Stimulated activated CD4-positive, alpha-beta T cell treated with anti-CD3 and anti-CD28 coated beads, Interleukin-2, amount 100 ng/mL, for 4 hours (primary cell): ENCODE measurements at regions not wholly inside any gene's neighbourhood (a gene's known extent, or its start where the extent isn't known, plus 50 kb on each side); places are given as distances from the start of the nearest gene placed in this dataset.
"Not testable (repeated sequence)": the region's sequence is repeated elsewhere in the genome, so short reads cannot be mapped to it uniquely, and the experiment has no call there.

Experiments used
- DNase-seq: peaks from one replicate; pipeline ENCODE4 v3.0.0-alpha.2; 2020; ENCODE audit warnings: low read depth

DNA sequence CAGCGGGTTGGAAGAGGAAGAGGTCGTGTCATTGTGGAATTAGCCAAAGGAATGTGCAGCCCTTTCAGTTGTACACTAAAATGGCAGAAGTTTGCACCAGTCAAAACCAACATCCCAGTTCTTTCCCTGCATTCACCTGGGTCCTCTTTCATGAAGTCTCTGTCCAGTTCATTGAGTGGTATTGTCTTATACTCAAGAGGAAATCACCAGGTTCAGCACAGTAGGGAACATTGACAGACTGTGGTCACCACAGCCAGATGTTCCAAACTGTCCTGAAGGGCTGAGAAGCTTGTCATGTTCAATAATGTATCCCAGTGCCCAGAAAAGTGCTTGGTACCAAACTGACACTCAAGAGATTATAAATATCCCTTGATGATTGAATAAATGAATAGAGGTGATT, 131.6 kb downstream of the GLUL start:
- DNase-seq: no peak

DNA sequence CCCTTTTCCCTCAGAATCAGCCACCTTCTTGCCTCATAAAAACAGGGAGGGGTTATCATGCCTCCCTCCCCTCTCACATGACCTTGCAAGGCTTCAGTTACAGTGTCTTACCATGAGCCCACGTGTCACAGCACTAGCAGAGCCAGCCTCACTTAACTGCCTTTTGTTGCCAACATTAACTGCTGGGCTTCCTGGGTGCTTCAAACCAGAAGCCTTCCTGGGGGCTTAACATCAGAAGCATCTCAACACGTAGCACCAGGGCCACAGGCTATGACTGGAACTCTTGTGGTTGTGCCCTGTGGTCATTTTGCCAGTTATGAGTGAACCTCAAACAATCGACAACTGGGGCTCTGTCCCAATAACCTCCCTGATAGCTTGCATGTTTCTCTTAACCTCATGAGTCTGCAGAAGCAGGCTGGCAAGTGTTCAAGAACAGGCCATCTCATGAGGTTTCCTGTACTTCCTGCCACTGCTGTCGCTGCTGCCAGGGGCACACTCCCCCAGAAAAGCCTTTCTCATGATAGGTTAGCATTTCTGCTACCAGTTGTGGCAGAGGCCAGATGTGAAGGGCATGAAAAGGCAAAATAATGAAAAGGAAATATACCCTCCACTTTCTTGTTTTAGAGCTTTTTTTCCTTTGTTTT, 132.2 kb downstream of the GLUL start:
- DNase-seq: peak; percentile 11

DNA sequence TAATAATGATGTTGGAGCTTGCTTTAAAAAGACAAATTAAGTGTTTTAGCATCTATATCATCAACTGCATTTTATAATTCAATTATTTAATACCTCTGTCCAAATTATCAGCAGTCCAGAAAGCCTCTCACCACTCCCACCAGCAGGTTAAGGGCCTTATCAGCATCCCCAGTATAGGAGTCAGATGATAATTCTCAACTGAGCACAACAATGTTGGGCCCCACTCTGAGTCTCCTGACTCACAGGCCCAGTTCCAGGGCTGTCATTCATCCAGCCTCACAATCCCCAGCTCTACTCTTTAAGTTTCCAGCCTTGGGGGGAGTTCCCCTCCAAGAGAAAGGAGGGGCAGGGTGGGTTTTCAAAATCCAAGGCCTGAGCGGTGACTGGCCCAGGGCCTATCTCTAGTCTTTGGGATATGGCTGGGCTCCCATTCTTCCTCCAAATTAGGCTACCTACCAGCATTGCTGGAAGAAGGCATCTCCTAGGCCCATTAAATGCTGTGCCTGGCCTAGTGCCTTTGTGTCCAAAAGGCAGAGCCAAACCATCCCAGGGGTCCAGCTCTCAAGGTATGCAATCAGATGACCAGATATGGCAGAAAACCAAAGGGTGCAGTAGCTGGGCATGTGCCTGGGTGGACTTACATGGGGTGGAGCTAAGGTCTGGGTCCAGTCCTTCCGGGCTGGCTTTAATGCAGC, 134.1 kb downstream of the GLUL start:
- no peak for DNase-seq

DNA sequence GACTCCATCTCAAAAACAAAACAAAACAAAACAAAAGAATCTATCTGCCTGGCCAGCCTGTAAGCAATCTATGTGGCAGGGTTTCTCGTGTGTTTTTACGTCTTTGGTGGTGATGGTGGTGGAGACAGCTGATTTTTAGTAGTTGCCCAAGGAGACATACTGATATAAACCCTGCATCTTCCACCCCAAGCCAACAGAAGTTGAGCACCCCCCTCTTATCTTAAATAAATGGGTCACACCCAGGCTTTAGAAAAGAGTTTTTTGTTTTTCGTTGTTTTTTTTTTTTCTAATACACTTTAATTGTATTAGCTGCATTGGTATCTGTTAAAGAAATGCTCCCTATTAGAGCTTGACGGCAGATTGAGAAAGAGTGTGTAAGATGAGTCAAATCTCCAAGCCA, 134.7 kb downstream of the GLUL start:
- DNase-seq: no peak

DNA sequence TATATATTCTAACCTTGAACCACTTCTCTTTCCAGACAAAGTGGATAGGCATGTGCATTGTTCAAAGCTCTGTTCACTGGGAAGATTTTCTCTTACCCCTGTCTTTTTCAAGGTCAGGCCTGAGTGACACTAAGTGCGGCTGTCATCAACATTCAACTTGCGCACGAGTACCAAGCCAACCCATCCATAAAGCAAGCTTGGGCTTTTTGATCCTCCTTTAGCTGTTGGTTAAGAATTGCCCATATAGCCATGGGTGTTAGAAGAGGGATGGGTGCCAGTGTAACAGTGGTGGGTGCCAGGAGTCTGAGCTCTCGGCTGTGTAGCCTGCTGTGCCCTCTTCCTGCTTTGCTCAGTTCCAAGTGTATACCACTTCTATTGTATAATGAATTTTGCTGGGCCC, 136.1 kb downstream of the GLUL start:
- no peak for DNase-seq

DNA sequence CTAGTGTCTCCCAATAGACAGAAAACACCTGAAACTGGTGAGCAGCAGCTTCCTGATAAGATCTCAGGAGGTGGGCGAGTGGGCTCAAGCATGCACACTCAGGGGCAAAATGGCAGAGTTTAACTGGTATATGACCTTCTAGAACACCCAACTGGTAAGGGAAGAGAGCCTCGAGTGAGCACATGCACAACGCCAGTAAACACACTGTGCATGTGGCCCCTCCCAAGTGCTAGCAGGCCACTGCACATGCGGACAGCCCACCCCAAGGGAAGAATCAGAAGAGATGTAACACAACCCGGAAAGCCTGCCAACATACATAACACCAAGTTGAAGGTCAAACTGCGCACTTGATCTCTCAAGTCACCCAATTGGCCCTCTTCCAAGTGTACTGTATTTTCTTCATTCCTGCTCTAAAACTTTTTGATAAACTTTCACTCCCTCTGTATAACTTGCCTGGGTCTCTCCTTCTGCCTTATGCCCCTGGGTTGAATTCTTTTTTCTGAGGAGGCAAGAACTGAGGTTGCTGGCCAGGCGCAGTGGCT, 138.2 kb downstream of the GLUL start:
- no peak for DNase-seq

DNA sequence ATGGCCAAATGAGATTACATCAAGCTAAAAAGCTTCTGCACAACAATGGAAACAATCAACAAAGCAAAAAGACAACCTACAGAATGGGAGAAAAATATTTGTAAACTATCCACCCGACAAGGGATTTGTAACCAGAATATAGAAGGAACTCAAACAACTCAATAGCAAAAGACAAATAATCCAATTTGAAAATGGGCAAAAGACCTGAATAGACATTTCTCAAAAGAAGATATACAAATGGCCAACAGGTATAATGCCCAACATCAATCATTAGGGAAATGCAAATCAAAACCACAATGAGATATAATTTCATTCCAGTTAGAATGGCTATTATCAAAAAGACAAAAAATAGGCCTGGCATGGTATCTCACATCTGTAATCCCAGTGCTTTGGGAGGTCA, 140.0 kb downstream of the GLUL start:
- no peak for DNase-seq

DNA sequence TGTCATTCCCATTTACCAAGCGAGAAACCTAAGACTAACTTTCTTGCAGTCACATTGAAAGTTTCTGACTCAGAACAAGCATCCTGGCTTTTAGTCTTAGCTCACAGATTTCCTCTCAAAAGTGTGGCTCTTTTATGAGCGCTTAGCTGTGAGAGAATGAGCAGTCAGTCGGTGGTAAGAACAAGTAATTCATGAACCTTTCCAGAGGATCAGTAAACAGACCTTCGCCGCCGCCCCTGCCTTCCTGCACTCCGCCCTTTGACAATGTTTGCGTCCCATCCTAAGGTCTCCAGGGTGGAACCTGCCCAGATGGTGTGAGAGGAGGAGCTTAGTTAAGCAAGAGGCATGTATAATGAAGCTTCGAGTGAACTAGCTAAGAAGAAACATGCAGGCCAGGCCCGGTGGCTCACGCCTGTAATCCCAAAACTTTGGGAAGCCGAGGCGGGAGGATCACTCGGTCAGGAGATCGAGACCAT, 142.4 kb downstream of the GLUL start:
- no peak for DNase-seq

DNA sequence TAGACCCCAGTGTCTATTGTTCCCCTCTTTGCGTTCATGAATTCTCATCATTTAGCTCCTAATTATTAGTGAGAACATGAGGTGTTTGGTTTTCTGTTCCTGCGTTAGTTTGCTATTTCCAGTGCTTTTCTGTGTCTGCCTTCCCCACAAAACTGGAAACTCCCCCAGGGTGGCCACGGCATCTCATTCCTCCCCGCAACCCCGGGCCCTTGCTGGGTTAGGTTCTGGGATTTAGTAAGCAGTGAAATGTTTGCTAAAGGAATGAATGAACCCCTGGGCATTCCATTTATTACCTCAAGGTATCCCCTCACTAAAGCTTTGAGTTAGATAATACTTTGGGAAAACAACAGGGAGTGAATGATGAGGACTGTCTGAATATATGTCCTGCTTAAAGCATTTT, 142.9 kb downstream of the GLUL start:
- DNase-seq: no peak

DNA sequence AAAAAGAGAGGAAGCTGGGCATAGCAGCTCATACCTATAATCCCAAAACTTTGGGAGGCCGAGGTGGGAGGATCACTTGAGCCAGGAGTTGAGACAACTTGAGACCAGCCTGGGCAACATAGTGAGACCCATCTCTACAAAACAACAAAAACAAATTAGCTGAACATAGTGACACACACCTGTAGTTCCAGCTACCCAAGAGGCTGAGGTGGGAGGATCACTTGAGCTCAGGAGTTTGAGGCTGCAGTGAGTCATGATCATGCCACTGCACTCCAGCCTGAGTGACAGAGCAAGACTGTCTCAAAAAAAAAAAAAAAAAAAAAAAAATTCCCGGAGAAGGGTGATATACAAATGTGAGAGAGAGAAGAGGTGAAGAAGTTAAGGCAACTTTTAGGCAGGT, 143.8 kb downstream of the GLUL start:
- not testable (repeated sequence) for DNase-seq

- DNase-seq: no peak
Observed at GRCh38 chr1:182246783-182247182, 144.8 kb downstream of the GLUL start.

GRCh38 chr1:182245040-182245439, 146.6 kb downstream of the GLUL start:
- DNase-seq: no peak

- no peak for DNase-seq
Observed at GRCh38 chr1:182244451-182244850, 147.1 kb downstream of the GLUL start.

DNA sequence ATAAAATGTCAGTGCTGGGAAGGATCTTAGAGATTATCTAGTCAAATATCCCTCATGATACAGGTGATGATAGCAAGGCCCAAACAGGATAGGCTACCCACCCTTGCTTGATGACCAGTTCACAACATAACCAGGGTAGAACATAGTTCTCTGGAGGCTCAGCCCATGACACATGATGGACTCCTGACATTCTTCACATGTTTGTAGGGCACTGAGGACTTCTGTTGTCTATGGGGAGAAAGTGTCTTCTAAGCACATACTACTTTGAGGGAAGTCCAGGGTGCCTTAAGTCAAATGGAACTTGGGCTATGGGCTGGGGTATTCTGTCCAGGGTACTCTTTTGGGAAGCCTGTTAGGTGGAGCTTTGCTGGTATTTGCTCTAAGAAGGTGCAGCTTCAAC, 148.9 kb downstream of the GLUL start:
- DNase-seq: no peak

DNA sequence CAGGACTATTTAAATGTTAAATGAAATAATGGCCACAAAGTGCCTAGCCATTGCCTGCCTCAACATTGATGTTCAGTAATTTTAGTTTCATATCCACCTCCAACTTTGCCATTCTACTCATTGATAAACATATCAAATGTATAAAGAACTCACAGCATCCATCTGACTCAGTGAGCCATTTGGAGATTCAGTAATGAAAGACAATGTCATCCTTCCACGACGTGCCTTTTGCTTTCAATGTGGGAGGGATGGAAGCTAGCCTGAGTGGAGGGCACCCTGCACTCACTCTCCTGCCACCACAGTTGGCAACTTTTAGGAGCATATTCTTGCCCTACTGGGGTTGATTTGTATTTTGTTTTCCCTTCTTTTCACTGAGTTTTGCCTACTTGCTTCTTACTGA, 151.5 kb downstream of the GLUL start:
- no peak for DNase-seq

DNA sequence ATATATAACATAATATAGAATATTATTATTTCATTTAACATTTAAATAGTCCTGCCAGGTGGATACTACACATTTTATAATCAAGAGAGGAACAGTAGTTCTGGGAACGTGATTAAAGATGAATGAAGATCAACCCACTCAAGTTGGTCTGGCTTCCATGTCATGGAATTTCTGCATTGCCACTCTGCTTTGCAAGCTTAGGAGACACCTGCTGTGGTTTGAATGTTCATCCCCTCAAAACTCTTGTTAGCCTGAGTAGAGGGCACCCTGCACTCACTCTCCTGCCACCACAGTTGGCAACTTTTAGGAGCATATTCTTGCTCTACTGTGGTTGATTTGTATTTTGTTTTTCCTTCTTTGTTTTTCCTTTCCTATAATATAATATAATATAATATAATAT, 153.2 kb downstream of the GLUL start:
- DNase-seq: no peak

- DNase-seq: no peak
Observed at GRCh38 chr1:182237329-182237728, 154.3 kb downstream of the GLUL start.

DNA sequence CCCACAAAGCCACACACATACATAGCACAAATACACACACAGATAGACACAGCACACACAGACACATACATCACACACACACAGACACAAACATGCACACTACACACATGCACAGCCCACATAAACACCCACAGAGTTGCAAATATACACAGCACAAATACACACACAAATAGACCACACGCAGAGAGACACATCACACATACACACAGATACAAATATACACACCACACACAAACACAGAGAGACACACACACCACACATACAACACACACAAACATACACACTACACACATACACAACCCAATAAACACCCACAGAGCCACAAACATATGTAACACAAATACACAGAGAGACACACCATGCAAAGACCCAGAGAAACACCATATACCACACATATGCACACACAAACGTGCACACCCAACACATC, 154.9 kb downstream of the GLUL start:
- DNase-seq: no peak

- DNase-seq: no peak
Observed at GRCh38 chr1:182235952-182236650, 155.5 kb downstream of the GLUL start.

DNA sequence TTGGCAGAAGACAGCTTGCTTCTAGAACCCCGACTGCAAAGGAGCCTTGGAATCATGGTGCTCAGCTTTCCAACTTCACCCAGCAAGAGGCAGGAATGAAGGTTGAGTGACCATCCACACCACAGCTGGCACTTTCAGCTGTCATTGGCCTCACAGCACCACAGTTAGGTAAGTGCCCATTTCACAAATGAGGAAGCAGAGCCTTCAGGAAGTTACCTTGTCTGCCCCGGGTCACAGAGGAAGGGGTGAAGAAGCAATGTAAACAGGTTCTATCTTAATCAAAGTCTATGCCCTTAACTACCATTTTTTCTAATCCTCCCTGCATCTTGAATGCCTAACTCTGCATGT, 156.0 kb downstream of the GLUL start:
- DNase-seq: no peak

DNA sequence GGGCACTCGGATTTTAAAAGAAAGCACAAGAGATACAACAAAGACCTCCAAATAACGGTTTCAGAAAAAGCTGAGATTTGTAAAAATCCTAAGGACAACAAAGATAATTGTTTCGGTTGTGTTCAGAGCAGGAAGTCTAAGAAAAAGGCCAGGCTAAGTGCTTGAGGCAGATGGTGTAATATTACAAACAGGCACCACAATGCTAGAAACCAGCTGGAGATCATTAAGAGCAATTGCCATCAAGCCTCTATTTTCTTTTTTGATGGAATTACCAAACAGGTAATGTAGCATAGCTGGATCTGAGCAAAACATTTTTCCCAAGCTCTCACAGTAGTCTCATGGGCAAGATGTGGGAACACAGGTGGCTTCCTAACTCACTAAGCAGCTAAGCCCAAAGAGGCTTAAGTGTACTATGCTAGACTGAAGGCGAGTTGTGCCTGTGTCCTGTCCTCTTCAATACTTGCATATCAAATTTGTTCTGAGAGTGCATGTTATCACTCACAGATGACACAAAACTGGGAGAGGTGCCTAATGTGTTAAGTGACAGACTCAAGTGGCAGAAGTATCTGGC, 161.6 kb downstream of the GLUL start:
- no peak for DNase-seq

- DNase-seq: no peak
Observed at GRCh38 chr1:182229451-182229850, 162.1 kb downstream of the GLUL start.
